Effector memory CD8-positive, alpha-beta T cell (primary cell): ENCODE measurements at regions not wholly inside any gene's neighbourhood (a gene's known extent, or its start where the extent isn't known, plus 50 kb on each side); places are given as distances from the start of the nearest gene placed in this dataset.

Source experiments
- ATAC-seq: fragments of 150-1000 bp; cut with Tn5 transposase; replicated peaks from 2 replicates; pipeline ENCODE4 v1.10.0; 2021; ENCODE audit warnings: mild to moderate bottlenecking, moderate library complexity
- DNase-seq, 3 experiments: peaks; one replicate each; pipeline ENCODE4 v3.0.0; 2021
- H3K27ac Mint-ChIP-seq, 2 donors: one replicate each; pipeline ENCODE4 v1.8.0; 2022; ENCODE audit warnings: mild to moderate bottlenecking in 2 of 2, mixed read lengths in 2 of 2, moderate library complexity in 2 of 2
- H3K27me3 Mint-ChIP-seq, 2 donors: one replicate each; pipeline ENCODE4 v1.8.0; 2022; ENCODE audit warnings: mixed read lengths in 2 of 2
- H3K36me3 Mint-ChIP-seq: one replicate; pipeline ENCODE4 v1.8.0; 2022; ENCODE audit warnings: mild to moderate bottlenecking, moderate library complexity, mixed read lengths; ENCODE audit not compliant: insufficient read depth
- H3K4me1 Mint-ChIP-seq, 2 donors: one replicate each; pipeline ENCODE4 v1.8.0; 2022; ENCODE audit warnings: low read depth in 2 of 2, mixed read lengths in 2 of 2
- H3K4me3 Mint-ChIP-seq, 2 donors: one replicate each; pipeline ENCODE4 v1.8.0; 2022; ENCODE audit warnings: mild to moderate bottlenecking in 2 of 2, mixed read lengths in 2 of 2, moderate library complexity in 2 of 2
- H3K9me3 Mint-ChIP-seq, 2 donors: one replicate each; pipeline ENCODE4 v1.8.0; 2022; ENCODE audit warnings: mixed read lengths in 2 of 2

- H3K36me3 Mint-ChIP-seq: no peaks in the 10 kb centered on the region
- DNase-seq (no peak), ATAC-seq (no peak)
- H3K4me1 Mint-ChIP-seq: no peaks in the 10 kb centered on the region
- no peaks in the 10 kb centered on the region for H3K9me3 Mint-ChIP-seq
- H3K4me3 Mint-ChIP-seq: no peak overlapping the region
- H3K27ac Mint-ChIP-seq: no peak overlapping the region
- peaks cover 16 to 45% of the 10 kb centered on the region in 2 donors for H3K27me3 Mint-ChIP-seq
Observed at GRCh38 chr15:35629766-35630165, 83.8 kb upstream of the DPH6 start.

- H3K36me3 Mint-ChIP-seq: no peaks in the 10 kb centered on the region
- no peaks in the 10 kb centered on the region for H3K4me1 Mint-ChIP-seq
- H3K27ac Mint-ChIP-seq: no peak overlapping the region
- no peaks in the 10 kb centered on the region for H3K9me3 Mint-ChIP-seq
- peaks cover 11 to 49% of the 10 kb centered on the region in 2 donors for H3K27me3 Mint-ChIP-seq
- no peak for ATAC-seq
- H3K4me3 Mint-ChIP-seq: no peak overlapping the region
- DNase-seq: no peak
Observed at GRCh38 chr15:35630532-35630931, 84.6 kb upstream of the DPH6 start.

GRCh38 chr15:35630985-35631384 is 85.0 kb upstream of the DPH6 start:
- DNase-seq (no peak), ATAC-seq (no peak)
- H3K9me3 Mint-ChIP-seq: no peaks in the 10 kb centered on the region
- no peak overlapping the region for H3K4me3 Mint-ChIP-seq
- H3K27ac Mint-ChIP-seq: no peak overlapping the region
- no peaks in the 10 kb centered on the region for H3K36me3 Mint-ChIP-seq
- H3K27me3 Mint-ChIP-seq: peaks cover 11 to 50% of the 10 kb centered on the region in 2 donors
- no peaks in the 10 kb centered on the region for H3K4me1 Mint-ChIP-seq

- H3K4me1 Mint-ChIP-seq: no peaks in the 10 kb centered on the region
Observed at GRCh38 chr15:35633677-35634076, 87.7 kb upstream of the DPH6 start.

GRCh38 chr15:35646790-35647189 is 100.8 kb upstream of the DPH6 start:
- Mint-ChIP-seq H3K9me3 (peaks cover 0 to 4% of the 10 kb centered on the region in 2 donors), H3K27ac (no peak overlapping the region), H3K27me3 (peaks cover 0 to 9% of the 10 kb centered on the region in 2 donors), H3K4me1 (no peaks in the 10 kb centered on the region), H3K36me3 (no peaks in the 10 kb centered on the region), H3K4me3 (no peak overlapping the region)
- DNase-seq: no peak
- no peak for ATAC-seq

More at GRCh38 chr15:35633677-35634076, 87.7 kb upstream of the DPH6 start:
- Mint-ChIP-seq H3K4me3 (no peak overlapping the region), H3K27me3 (peaks cover 4 to 47% of the 10 kb centered on the region in 2 donors), H3K9me3 (peaks cover 0 to 4% of the 10 kb centered on the region in 2 donors), H3K36me3 (no peaks in the 10 kb centered on the region), H3K27ac (no peak overlapping the region)
- ATAC-seq (no peak), DNase-seq (no peak)

- H3K27me3 Mint-ChIP-seq: peaks cover 0 to 4% of the 10 kb centered on the region in 2 donors
- peaks cover 0 to 4% of the 10 kb centered on the region in 2 donors for H3K9me3 Mint-ChIP-seq
- H3K4me1 Mint-ChIP-seq: no peaks in the 10 kb centered on the region
- H3K36me3 Mint-ChIP-seq: no peaks in the 10 kb centered on the region
- DNase-seq (no peak), ATAC-seq (no peak)
- no peak overlapping the region for H3K27ac Mint-ChIP-seq
- H3K4me3 Mint-ChIP-seq: no peak overlapping the region
Observed at GRCh38 chr15:35647303-35647702, 101.3 kb upstream of the DPH6 start.

- DNase-seq (no peak), ATAC-seq (no peak)
- Mint-ChIP-seq H3K9me3 (peaks cover 0 to 2% of the 10 kb centered on the region in 2 donors), H3K27me3 (peaks cover 0 to 8% of the 10 kb centered on the region in 2 donors), H3K4me3 (no peak overlapping the region), H3K36me3 (no peaks in the 10 kb centered on the region), H3K4me1 (no peaks in the 10 kb centered on the region), H3K27ac (no peak overlapping the region)
Observed at GRCh38 chr15:35648941-35649340, 103.0 kb upstream of the DPH6 start.

- Mint-ChIP-seq H3K4me3 (no peak overlapping the region), H3K36me3 (no peaks in the 10 kb centered on the region), H3K9me3 (peaks cover 0 to 2% of the 10 kb centered on the region in 2 donors), H3K27ac (no peak overlapping the region), H3K4me1 (no peaks in the 10 kb centered on the region), H3K27me3 (peaks cover 0 to 13% of the 10 kb centered on the region in 2 donors)
- DNase-seq (no peak), ATAC-seq (no peak)
Observed at GRCh38 chr15:35649575-35649974, 103.6 kb upstream of the DPH6 start.

GRCh38 chr15:35654332-35654731 is 108.4 kb upstream of the DPH6 start:
- ATAC-seq: no peak
- Mint-ChIP-seq H3K27ac (no peak overlapping the region), H3K4me1 (no peaks in the 10 kb centered on the region), H3K27me3 (peaks cover 0 to 13% of the 10 kb centered on the region in 2 donors), H3K36me3 (no peaks in the 10 kb centered on the region), H3K4me3 (no peak overlapping the region), H3K9me3 (no peaks in the 10 kb centered on the region)
- DNase-seq: no peak

GRCh38 chr15:35657679-35658311 is 111.8 kb upstream of the DPH6 start:
- no peak overlapping the region for H3K27ac Mint-ChIP-seq
- H3K4me3 Mint-ChIP-seq: no peak overlapping the region
- no peaks in the 10 kb centered on the region for H3K4me1 Mint-ChIP-seq
- H3K27me3 Mint-ChIP-seq: peaks cover 10 to 13% of the 10 kb centered on the region in 2 donors
- no peak for DNase-seq
- no peaks in the 10 kb centered on the region for H3K9me3 Mint-ChIP-seq
- no peak for ATAC-seq
- no peaks in the 10 kb centered on the region for H3K36me3 Mint-ChIP-seq

GRCh38 chr15:35663956-35664355 is 118.0 kb upstream of the DPH6 start:
- H3K27ac Mint-ChIP-seq: no peak overlapping the region
- ATAC-seq: no peak

GRCh38 chr15:35665896-35666536 is 120.1 kb upstream of the DPH6 start:
- no peak overlapping the region for H3K4me3 Mint-ChIP-seq
- H3K9me3 Mint-ChIP-seq: peaks cover 0 to 5% of the 10 kb centered on the region in 2 donors
- DNase-seq (no peak), ATAC-seq (no peak)
- peaks cover 2% of the 10 kb centered on the region for H3K36me3 Mint-ChIP-seq
- H3K4me1 Mint-ChIP-seq: peaks cover 4 to 6% of the 10 kb centered on the region in 2 donors
- peaks cover 0 to 26% of the 10 kb centered on the region in 2 donors for H3K27me3 Mint-ChIP-seq
- no peak overlapping the region for H3K27ac Mint-ChIP-seq

More at GRCh38 chr15:35663956-35664355, 118.0 kb upstream of the DPH6 start:
- H3K4me3 Mint-ChIP-seq: no peak overlapping the region
- no peaks in the 10 kb centered on the region for H3K9me3 Mint-ChIP-seq
- H3K36me3 Mint-ChIP-seq: peaks cover 2% of the 10 kb centered on the region
- peaks cover 0 to 15% of the 10 kb centered on the region in 2 donors for H3K27me3 Mint-ChIP-seq
- peaks cover 4 to 6% of the 10 kb centered on the region in 2 donors for H3K4me1 Mint-ChIP-seq
- no peak for DNase-seq

GRCh38 chr15:35667908-35668307 is 121.9 kb upstream of the DPH6 start:
- ATAC-seq: no peak
- no peak overlapping the region for H3K27ac Mint-ChIP-seq

GRCh38 chr15:35669021-35669420 is 123.1 kb upstream of the DPH6 start:
- DNase-seq: no peak
- H3K4me3 Mint-ChIP-seq: no peak overlapping the region
- no peak for ATAC-seq
- H3K4me1 Mint-ChIP-seq: peaks cover 8 to 9% of the 10 kb centered on the region in 2 donors
- peak overlapping the region in 1 of 2 donors; percentile 54 for H3K27ac Mint-ChIP-seq
- peaks cover 2% of the 10 kb centered on the region for H3K36me3 Mint-ChIP-seq
- peaks cover 0 to 5% of the 10 kb centered on the region in 2 donors for H3K9me3 Mint-ChIP-seq
- peaks cover 0 to 29% of the 10 kb centered on the region in 2 donors for H3K27me3 Mint-ChIP-seq

More at GRCh38 chr15:35667908-35668307, 121.9 kb upstream of the DPH6 start:
- Mint-ChIP-seq H3K4me3 (no peak overlapping the region), H3K4me1 (peaks cover 7 to 8% of the 10 kb centered on the region in 2 donors), H3K27me3 (peaks cover 0 to 25% of the 10 kb centered on the region in 2 donors), H3K36me3 (peaks cover 2% of the 10 kb centered on the region), H3K9me3 (peaks cover 0 to 5% of the 10 kb centered on the region in 2 donors)
- DNase-seq: no peak
